Trophoblast cell (in vitro differentiated cells and primary cell): ENCODE measurements at regions not wholly inside any gene's neighbourhood (a gene's known extent, or its start where the extent isn't known, plus 50 kb on each side); places are given as distances from the start of the nearest gene placed in this dataset.

Experiments
- DNase-seq, 2 donors: peaks; one replicate each; pipeline ENCODE4 v3.0.0-alpha.2; 2016
- H2AFZ ChIP-seq: 2 replicates; pipeline ENCODE4 v1.6.1; 2013; ENCODE audit warnings: low read length, moderate library complexity, mild to moderate bottlenecking; ENCODE audit not compliant: insufficient read depth, poor library complexity
- H2AK5ac ChIP-seq: 2 replicates; pipeline ENCODE4 v1.6.1; 2013; ENCODE audit warnings: mild to moderate bottlenecking, low read length
- H2BK120ac ChIP-seq: 2 replicates; pipeline ENCODE4 v1.6.1; 2013; ENCODE audit warnings: low read length, mild to moderate bottlenecking, moderate library complexity; ENCODE audit not compliant: insufficient read depth, poor library complexity
- H2BK12ac ChIP-seq: 2 replicates; pipeline ENCODE4 v1.6.1; 2013; ENCODE audit warnings: mild to moderate bottlenecking, low read length, moderate library complexity
- H2BK5ac ChIP-seq: 2 replicates; pipeline ENCODE4 v1.6.1; 2013; ENCODE audit warnings: low read length, low read depth, moderate library complexity, mild to moderate bottlenecking; ENCODE audit not compliant: poor library complexity
- H3K14ac ChIP-seq: 2 replicates; pipeline ENCODE4 v1.6.1; 2013; ENCODE audit warnings: mild to moderate bottlenecking, low read length
- H3K18ac ChIP-seq: 2 replicates; pipeline ENCODE4 v1.6.1; 2013; ENCODE audit warnings: mild to moderate bottlenecking, low read length
- H3K23ac ChIP-seq: 2 replicates; pipeline ENCODE4 v1.6.1; 2013; ENCODE audit warnings: low read length
- H3K27ac ChIP-seq: 2 replicates; pipeline ENCODE4 v1.5.1; 2013; ENCODE audit warnings: low read depth, mild to moderate bottlenecking, inconsistent platforms, low read length, moderate library complexity
- H3K27me3 ChIP-seq: 2 replicates; pipeline ENCODE4 v1.6.1; 2013; ENCODE audit warnings: inconsistent platforms, mild to moderate bottlenecking, low read length, moderate library complexity; ENCODE audit not compliant: insufficient read depth
- H3K36me3 ChIP-seq, 2 experiments: 1 replicate in 1 of 2; 2 replicates in 1 of 2; pipeline ENCODE4 v1.6.1; 2013; ENCODE audit warnings: low read length in 2 of 2, mild to moderate bottlenecking in 2 of 2, moderate library complexity in 1 of 2; ENCODE audit not compliant: insufficient read depth in 2 of 2, control insufficient read depth in 1 of 2
- H3K4ac ChIP-seq: 2 replicates; pipeline ENCODE4 v1.6.1; 2013; ENCODE audit warnings: low read depth, mild to moderate bottlenecking, low read length, moderate library complexity
- H3K4me1 ChIP-seq, 2 experiments: 1 replicate in 1 of 2; 2 replicates in 1 of 2; pipeline ENCODE4 v1.6.1; 2013; ENCODE audit warnings: low read length in 2 of 2, mild to moderate bottlenecking in 2 of 2, moderate library complexity in 1 of 2; ENCODE audit not compliant: insufficient read depth in 2 of 2, control insufficient read depth in 1 of 2
- H3K4me2 ChIP-seq: 2 replicates; pipeline ENCODE4 v1.6.1; 2013; ENCODE audit warnings: inconsistent platforms, mild to moderate bottlenecking, low read length, moderate library complexity
- H3K4me3 ChIP-seq: 2 replicates; pipeline ENCODE4 v1.5.1; 2013; ENCODE audit warnings: mild to moderate bottlenecking, low read depth, low read length, inconsistent platforms
- H3K79me1 ChIP-seq: one replicate; pipeline ENCODE4 v1.6.1; 2013; ENCODE audit warnings: low read length
- H3K79me2 ChIP-seq: 2 replicates; pipeline ENCODE4 v1.6.1; 2013; ENCODE audit warnings: low read length, mild to moderate bottlenecking; ENCODE audit not compliant: control insufficient read depth, insufficient read depth, poor library complexity
- H3K9ac ChIP-seq: 2 replicates; pipeline ENCODE4 v1.6.1; 2013; ENCODE audit warnings: mild to moderate bottlenecking, low read length
- H3K9me3 ChIP-seq: 2 replicates; pipeline ENCODE4 v1.6.1; 2013; ENCODE audit warnings: low read depth, mild to moderate bottlenecking, control low read depth, inconsistent platforms, low read length; ENCODE audit not compliant: insufficient read depth
- H4K12ac ChIP-seq: 2 replicates; pipeline ENCODE4 v1.6.1; 2013; ENCODE audit warnings: low read depth, mild to moderate bottlenecking, low read length, moderate library complexity
- H4K8ac ChIP-seq: 2 replicates; pipeline ENCODE4 v1.6.1; 2013; ENCODE audit warnings: low read depth, mild to moderate bottlenecking, low read length, moderate library complexity
- H4K91ac ChIP-seq: one replicate; pipeline ENCODE4 v1.6.1; 2013; ENCODE audit warnings: low read depth, mild to moderate bottlenecking, low read length, moderate library complexity
- WGBS: extraction: QIAGEN DNeasy Blood & Tissue Kit; methylation state at CpG from one replicate; pipeline ENCODE4 v1.1.7; 2013; ENCODE audit warnings: missing lambda C conversion rate; ENCODE audit not compliant: insufficient read length, insufficient coverage; ENCODE audit errors: extremely low coverage; 5-methylcytosine and 5-hydroxymethylcytosine counted together

GRCh38 chr2:128422571-128422970 lies 103.9 kb upstream of the HS6ST1 start:
- no peak overlapping the region for H3K4me3 ChIP-seq
- no CpG with 5 or more reads among the region's 5 CpGs for WGBS
- H3K9ac ChIP-seq: no peak overlapping the region
- H2AK5ac ChIP-seq: no peak overlapping the region
- no peak overlapping the region for H2BK12ac ChIP-seq
- peak; percentile 88 to 95 for DNase-seq
- peaks cover 12% of the 10 kb centered on the region for H3K9me3 ChIP-seq
- H3K14ac ChIP-seq: no peak overlapping the region
- H2BK120ac ChIP-seq: no peak overlapping the region
- H3K27me3 ChIP-seq: no peaks in the 10 kb centered on the region
- no peak overlapping the region for H3K4me2 ChIP-seq
- H4K12ac ChIP-seq: no peak overlapping the region
- no peaks in the 10 kb centered on the region for H3K79me2 ChIP-seq
- no peaks in the 10 kb centered on the region for H3K36me3 ChIP-seq
- no peak overlapping the region for H3K27ac ChIP-seq
- H3K79me1 ChIP-seq: no peaks in the 10 kb centered on the region
- H3K4me1 ChIP-seq: no peaks in the 10 kb centered on the region
- H3K18ac ChIP-seq: no peak overlapping the region
- H3K23ac ChIP-seq: no peak overlapping the region
- H3K4ac ChIP-seq: no peak overlapping the region
- H4K91ac ChIP-seq: no peak overlapping the region
- no peak overlapping the region for H4K8ac ChIP-seq
- H2AFZ ChIP-seq: no peak overlapping the region
- H2BK5ac ChIP-seq: no peak overlapping the region

- Histone ChIP-seq H4K91ac (no peak overlapping the region), H2BK120ac (no peak overlapping the region), H2AFZ (no peak overlapping the region), H3K79me1 (no peaks in the 10 kb centered on the region), H3K4me1 (no peaks in the 10 kb centered on the region), H2AK5ac (no peak overlapping the region), H2BK12ac (no peak overlapping the region), H3K27ac (no peak overlapping the region), H4K12ac (no peak overlapping the region), H3K79me2 (no peaks in the 10 kb centered on the region), H3K14ac (no peak overlapping the region), H3K4ac (no peak overlapping the region), H3K9ac (no peak overlapping the region), H3K23ac (no peak overlapping the region), H3K18ac (no peak overlapping the region), H4K8ac (no peak overlapping the region), H3K4me3 (no peak overlapping the region), H3K9me3 (peaks cover 12% of the 10 kb centered on the region), H2BK5ac (no peak overlapping the region), H3K4me2 (no peak overlapping the region), H3K36me3 (no peaks in the 10 kb centered on the region), H3K27me3 (no peaks in the 10 kb centered on the region)
- no peak for DNase-seq
Measured at GRCh38 chr2:128423788-128424165, 105.1 kb upstream of the HS6ST1 start.

- no peak overlapping the region for H3K18ac ChIP-seq
- no peak overlapping the region for H3K4me2 ChIP-seq
- H3K9me3 ChIP-seq: peaks cover 12% of the 10 kb centered on the region
- DNase-seq: no peak
- H3K27me3 ChIP-seq: no peaks in the 10 kb centered on the region
- no peak overlapping the region for H3K23ac ChIP-seq
- H4K12ac ChIP-seq: no peak overlapping the region
- no peaks in the 10 kb centered on the region for H3K79me1 ChIP-seq
- H2AFZ ChIP-seq: no peak overlapping the region
- no CpG with 5 or more reads among the region's 11 CpGs for WGBS
- H2AK5ac ChIP-seq: no peak overlapping the region
- H2BK5ac ChIP-seq: no peak overlapping the region
- no peak overlapping the region for H4K8ac ChIP-seq
- H3K27ac ChIP-seq: no peak overlapping the region
- no peak overlapping the region for H4K91ac ChIP-seq
- no peak overlapping the region for H3K4me3 ChIP-seq
- no peak overlapping the region for H2BK12ac ChIP-seq
- H3K4ac ChIP-seq: no peak overlapping the region
- H2BK120ac ChIP-seq: no peak overlapping the region
- no peak overlapping the region for H3K14ac ChIP-seq
- no peak overlapping the region for H3K9ac ChIP-seq
- no peaks in the 10 kb centered on the region for H3K79me2 ChIP-seq
- H3K36me3 ChIP-seq: no peaks in the 10 kb centered on the region
- no peaks in the 10 kb centered on the region for H3K4me1 ChIP-seq
Measured at GRCh38 chr2:128424406-128425171, 105.9 kb upstream of the HS6ST1 start.

- H4K8ac ChIP-seq: no peak overlapping the region
- no peak overlapping the region for H3K4ac ChIP-seq
- no peak overlapping the region for H3K18ac ChIP-seq
- no peak overlapping the region for H4K91ac ChIP-seq
- H3K79me2 ChIP-seq: no peaks in the 10 kb centered on the region
- no peak overlapping the region for H3K27ac ChIP-seq
- H3K4me2 ChIP-seq: no peak overlapping the region
- peaks cover 12% of the 10 kb centered on the region for H3K9me3 ChIP-seq
- no CpG with 5 or more reads among the region's 8 CpGs for WGBS
- DNase-seq: no peak
- no peaks in the 10 kb centered on the region for H3K4me1 ChIP-seq
- no peak overlapping the region for H2AFZ ChIP-seq
- no peak overlapping the region for H4K12ac ChIP-seq
- H2BK120ac ChIP-seq: no peak overlapping the region
- no peaks in the 10 kb centered on the region for H3K36me3 ChIP-seq
- H2AK5ac ChIP-seq: no peak overlapping the region
- no peak overlapping the region for H3K9ac ChIP-seq
- no peak overlapping the region for H3K4me3 ChIP-seq
- H3K27me3 ChIP-seq: no peaks in the 10 kb centered on the region
- no peak overlapping the region for H3K14ac ChIP-seq
- no peak overlapping the region for H2BK5ac ChIP-seq
- no peak overlapping the region for H3K23ac ChIP-seq
- no peaks in the 10 kb centered on the region for H3K79me1 ChIP-seq
- H2BK12ac ChIP-seq: no peak overlapping the region
Measured at GRCh38 chr2:128425216-128425615, 106.5 kb upstream of the HS6ST1 start.
